K562 (cell line): ENCODE measurements at regions not wholly inside any gene's neighbourhood (a gene's known extent, or its start where the extent isn't known, plus 50 kb on each side); places are given as distances from the start of the nearest gene placed in this dataset.

Source experiments
- BCOR ChIP-seq: fragments of 450-650 bp; IDR thresholded peaks from 2 replicates; pipeline ENCODE4 v1.6.1; 2016
- BHLHE40 ChIP-seq: IDR thresholded peaks from 2 replicates; pipeline ENCODE4 v1.6.1; 2011; ENCODE audit warnings: low read length, improper control_type of control experiment
- FOXA1 ChIP-seq: fragments of 450-650 bp; IDR thresholded peaks from 2 replicates; pipeline ENCODE4 v1.6.1; 2016; ENCODE audit warnings: mild to moderate bottlenecking, borderline replicate concordance
- KLF10 ChIP-seq: fragments of 250-450 bp; sonication (Bioruptor Pico); IDR thresholded peaks from 2 replicates; pipeline ENCODE4 v1.6.1; 2021; ENCODE audit warnings: matching md5 sums
- PML ChIP-seq: IDR thresholded peaks from 2 replicates; pipeline ENCODE4 v1.6.1; 2012; ENCODE audit warnings: low read length, inconsistent platforms
- RFX7 ChIP-seq: fragments of 250-450 bp; sonication (Bioruptor Pico); IDR thresholded peaks from 2 replicates; pipeline ENCODE4 v1.5.1; 2021; ENCODE audit warnings: mild to moderate bottlenecking
- TAF7 ChIP-seq: fragments of 450-650 bp; IDR thresholded peaks from 2 replicates; pipeline ENCODE4 v1.6.1; 2016; ENCODE audit warnings: missing genetic modification characterization, missing compliant biosample characterization
- TFAP4 ChIP-seq: sonication (generic); formaldehyde crosslinking; IDR thresholded peaks from 2 replicates; pipeline ENCODE4 v1.8.0; 2022; ENCODE audit warnings: missing genetic modification reagents, mild to moderate bottlenecking, moderate library complexity, borderline replicate concordance
- USF1 ChIP-seq: sonication (generic); formaldehyde crosslinking; IDR thresholded peaks from 2 replicates; pipeline ENCODE4 v1.9.0; 2022; ENCODE audit warnings: mild to moderate bottlenecking, missing genetic modification reagents
- ZBTB26 ChIP-seq: fragments of 450-650 bp; formaldehyde crosslinking; IDR thresholded peaks from 2 replicates; pipeline ENCODE4 v1.4.0; 2022; ENCODE audit warnings: missing genetic modification characterization
- ZNF384 ChIP-seq: IDR thresholded peaks from 2 replicates; pipeline ENCODE4 v1.6.1; 2012; ENCODE audit warnings: low read depth, low read length, improper control_type of control experiment

GRCh38 chr16:80082906-80083305, 457.9 kb upstream of the DYNLRB2 start:
- TF ChIP-seq ZNF384 (no peak), FOXA1 (no peak), BCOR (no peak), USF1 (CRISPR knock-in tag) (no peak), TAF7 (tag) (no peak), RFX7 (no peak), BHLHE40 (no peak), TFAP4 (CRISPR knock-in tag) (no peak), PML (no peak), KLF10 (no peak), ZBTB26 (no peak)
